Stimulated activated CD4-positive, alpha-beta T cell treated with anti-CD3 and anti-CD28 coated beads, Interleukin-12 subunit alpha, Interleukin-12 subunit beta, amount 100 ng/mL, for 48 hours (primary cell): ENCODE measurements at regions not wholly inside any gene's neighbourhood (a gene's known extent, or its start where the extent isn't known, plus 50 kb on each side); places are given as distances from the start of the nearest gene placed in this dataset.
"Not testable (repeated sequence)": the region's sequence is repeated elsewhere in the genome, so short reads cannot be mapped to it uniquely, and the experiment has no call there.

Experiments used
- DNase-seq, 3 donors: peaks; one replicate each; pipeline ENCODE4 v3.0.0-alpha.2; 2020; ENCODE audit warnings: low read depth in 2 of 3, low spot score in 1 of 3

DNA sequence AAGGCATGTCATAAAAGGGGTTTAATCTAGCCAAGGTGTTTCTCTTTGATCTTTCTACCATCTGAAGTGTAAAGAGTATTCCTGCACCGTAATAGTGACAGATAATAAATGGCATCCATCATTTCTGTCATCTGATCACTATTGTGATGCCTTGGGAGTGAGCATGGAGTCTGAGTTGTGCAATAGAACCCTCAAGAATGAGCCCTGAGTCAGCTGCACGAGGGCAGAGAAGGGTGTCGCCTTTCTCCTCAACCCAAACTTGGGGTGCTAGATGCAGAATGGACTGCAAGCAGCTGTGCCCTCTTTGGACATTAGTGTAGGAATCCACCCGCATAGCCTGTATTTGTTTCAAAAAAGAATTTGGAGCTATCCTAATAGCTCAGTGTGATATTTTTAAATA lies 115.2 kb downstream of the ZNF37A start:
- no peak for DNase-seq

DNA sequence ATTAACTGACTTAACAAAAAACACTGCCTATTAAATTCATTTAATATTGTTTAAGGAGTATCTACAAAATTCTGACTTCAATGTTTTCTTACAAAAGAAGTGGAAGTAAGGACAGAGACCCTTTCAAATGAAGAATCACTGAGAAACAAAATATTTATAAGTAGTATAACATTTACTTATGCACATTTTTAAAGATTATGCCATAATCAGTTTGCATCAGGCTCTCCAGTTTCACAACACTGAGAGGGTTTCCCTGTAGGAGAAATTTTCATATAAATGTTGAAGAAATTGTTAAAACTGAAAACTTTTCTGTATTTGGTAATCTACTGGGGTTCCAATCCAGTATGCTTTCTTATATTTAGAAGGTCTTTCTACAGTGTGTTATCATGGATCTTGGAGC lies 115.6 kb downstream of the ZNF37A start:
- not testable (repeated sequence) for DNase-seq

DNA sequence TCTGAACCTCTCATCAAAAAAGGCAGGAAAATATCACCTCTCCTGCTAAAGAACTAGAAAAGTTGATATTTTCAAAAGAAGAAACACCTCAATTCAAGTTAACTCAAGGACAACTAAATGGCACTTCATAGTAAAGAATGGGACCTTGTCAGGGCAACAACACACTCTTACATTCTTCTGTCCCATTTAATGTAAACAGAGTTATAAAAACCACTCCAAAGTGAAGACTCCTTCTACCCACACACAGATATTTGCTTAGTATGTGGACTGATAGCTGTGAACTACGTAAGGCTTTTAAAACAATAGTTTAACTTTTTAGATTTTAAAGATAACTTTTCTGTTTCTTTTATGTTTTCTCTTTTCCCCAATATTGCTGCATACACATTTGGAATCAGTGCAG lies 118.3 kb downstream of the ZNF37A start:
- no peak for DNase-seq

DNA sequence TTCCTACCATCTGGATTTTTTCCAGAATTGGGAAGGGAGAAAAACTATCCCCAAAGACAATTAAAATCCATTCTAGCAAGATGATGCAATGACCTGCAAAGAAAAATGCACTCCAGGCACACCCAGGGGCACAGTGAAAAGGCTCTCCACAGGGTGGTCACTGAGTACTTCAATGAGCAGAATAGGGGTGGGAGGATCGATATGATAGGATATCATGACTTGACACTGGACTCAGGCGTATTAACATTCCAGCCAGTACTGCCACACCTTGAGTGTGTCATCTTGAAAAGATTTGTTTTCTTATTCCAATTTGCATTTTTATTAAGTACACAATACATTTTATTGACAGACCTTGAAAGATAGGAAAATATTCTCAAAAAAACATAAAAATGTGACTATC lies 132.2 kb downstream of the ZNF37A start:
- DNase-seq: no peak

DNA sequence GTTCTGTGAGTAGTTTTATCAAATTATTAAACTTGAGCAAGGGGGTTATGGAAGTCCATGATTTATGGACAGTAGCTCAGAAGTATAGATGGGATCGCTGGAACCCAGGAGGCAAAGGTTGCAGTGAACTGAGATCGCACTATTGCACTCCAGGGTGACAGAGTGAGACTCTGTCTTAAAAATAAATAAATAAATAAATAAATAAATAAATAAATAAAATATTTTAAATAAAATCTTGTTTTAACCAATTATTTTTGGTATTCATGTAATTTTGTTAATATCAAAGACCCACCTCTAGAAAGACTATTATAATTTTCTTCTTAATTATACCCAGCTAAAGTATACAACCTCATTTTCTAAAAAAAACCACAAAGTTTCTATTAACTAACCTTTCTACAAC lies 134.3 kb downstream of the ZNF37A start:
- DNase-seq: no peak

DNA sequence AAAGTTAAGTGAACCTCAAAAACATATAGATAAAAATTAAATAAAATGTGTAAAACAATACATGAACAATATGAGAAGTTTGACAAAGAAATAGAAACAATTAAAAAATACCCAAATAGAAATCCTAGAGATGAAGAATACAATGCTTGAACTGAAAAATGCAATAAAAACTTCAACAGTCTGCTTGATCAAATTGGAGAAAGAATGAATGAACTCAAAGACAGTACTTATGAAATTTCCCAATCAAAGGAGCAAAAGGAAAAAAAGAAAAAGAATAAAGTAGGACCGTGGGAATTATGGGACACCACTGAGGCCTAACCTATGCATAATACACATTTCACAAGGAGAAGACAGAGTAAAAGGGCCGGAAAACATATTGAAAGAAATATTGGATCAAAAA lies 144.3 kb downstream of the ZNF37A start:
- DNase-seq: not testable (repeated sequence)

DNA sequence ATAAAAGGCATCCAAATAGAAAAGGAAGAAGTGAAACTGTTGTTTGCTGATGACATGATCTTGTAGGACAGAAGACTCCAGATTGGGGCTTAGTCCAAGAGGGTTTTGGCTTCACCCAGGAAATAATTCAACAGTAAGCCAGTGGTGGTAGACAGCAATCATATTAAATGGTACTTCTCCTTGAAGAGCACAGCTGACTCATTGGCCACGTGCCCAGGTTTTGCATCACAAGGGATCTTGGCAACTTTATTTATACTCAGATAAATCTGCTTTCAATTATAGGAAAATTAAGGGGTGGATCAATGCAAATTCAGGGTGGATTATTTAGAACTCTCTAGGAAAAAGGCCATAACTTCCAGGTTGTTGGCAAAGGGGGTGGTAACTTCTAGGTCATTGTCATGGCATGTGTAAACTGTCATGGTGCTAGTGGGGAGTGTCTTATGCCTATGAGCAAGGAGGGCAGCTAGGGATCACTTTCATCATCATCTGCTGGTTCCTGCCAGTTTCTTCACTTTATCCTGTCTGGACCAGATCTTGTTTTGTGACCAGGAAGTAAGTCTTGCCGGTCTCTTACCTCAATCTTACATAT lies 148.0 kb downstream of the ZNF37A start:
- not testable (repeated sequence) for DNase-seq

DNA sequence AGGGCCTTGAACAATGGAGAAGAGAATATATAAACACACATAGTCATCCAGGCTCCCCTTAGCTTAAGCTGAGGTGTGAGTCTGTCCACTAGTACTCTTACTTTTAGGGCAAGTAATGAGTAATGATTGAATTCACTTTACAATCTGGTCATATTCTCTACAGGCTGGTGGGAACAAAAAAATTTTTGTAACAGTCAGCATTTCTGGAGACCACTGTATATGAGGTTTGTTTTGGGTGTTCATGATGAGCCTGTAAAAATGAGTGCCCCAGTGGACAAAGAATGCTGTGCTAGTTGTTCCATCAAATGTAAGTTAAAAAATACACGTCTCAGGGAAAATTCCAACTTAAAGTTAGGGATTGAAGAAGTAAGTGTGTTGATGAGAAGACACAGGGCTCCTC lies 154.0 kb downstream of the ZNF37A start:
- not testable (repeated sequence) for DNase-seq

DNA sequence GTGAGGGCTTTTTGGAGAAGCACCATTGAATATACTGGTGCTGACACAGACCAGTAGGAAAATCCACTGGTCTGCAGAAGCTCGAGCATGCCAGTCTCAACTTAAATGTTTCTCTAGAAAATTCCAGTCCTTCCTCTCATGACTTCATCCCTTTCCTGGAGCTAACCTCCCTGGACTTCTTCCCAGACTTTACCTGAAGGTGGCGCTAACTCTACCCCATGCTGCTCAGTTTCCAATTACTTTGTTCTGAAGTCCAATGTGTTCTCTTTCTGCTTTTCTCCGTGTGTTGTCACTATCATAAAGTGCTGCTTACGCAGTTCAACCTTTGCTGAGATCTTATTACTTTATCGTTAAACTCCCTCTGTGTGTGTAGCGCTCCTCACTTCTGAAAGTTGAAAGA lies 158.4 kb downstream of the ZNF37A start:
- not testable (repeated sequence) for DNase-seq

DNA sequence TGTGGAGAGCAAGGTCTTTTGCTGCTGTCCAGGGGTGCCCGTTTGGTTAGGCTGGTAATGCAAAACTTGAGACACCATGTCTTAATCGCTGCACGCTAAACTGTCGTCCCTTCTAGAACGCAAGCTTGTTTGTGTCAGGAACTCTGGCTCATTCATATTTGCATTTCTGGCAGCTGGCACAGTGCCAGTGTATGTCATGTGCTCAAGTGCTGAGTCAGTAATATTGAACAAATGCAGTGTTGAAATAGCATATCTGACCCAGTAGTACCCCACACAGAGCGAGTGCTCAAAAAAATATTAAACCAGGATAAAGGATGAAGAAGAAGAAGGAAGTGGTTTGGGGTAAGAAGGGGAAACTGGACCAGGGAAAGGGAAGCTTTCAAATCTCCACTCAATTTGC lies 173.4 kb downstream of the ZNF37A start:
- DNase-seq: not testable (repeated sequence)

DNA sequence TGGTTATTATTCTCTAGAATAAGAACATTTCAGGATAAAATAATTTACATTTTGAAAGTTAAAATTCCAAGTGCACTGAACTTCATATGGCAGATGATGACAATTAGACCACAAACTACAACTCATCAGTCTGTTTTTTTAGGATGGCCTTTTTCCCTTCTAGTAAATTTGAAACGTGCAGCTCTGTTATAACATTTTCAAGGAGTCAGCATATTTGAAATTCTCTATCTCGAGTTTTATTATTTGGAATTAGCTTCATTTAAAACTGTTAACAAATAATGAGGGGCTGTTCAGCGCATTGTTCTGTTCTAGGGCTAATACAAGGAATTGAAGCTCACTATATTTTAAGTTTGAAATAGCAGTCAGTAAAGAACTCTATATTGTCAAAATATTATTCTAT lies 176.9 kb downstream of the ZNF37A start:
- DNase-seq: not testable (repeated sequence)

DNA sequence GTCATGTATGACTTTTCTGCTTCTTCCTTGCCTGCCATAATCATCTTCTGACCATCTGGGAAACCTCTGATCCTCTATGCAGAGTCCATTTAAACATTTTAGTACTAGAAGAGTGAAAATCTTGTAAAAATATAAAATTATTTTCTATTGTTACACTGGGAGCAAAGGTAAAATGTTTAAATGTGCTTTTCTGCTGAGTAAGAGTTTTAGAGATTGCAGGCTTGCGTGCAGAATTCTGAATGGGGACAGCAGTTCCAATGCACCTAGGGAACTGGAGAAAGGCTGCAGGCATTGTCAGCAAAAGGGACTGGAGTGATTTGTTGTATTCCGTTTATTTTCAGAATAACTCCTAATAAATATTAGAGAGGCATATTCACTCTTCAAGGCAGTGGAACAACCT lies 180.7 kb downstream of the ZNF37A start:
- DNase-seq: not testable (repeated sequence)

DNA sequence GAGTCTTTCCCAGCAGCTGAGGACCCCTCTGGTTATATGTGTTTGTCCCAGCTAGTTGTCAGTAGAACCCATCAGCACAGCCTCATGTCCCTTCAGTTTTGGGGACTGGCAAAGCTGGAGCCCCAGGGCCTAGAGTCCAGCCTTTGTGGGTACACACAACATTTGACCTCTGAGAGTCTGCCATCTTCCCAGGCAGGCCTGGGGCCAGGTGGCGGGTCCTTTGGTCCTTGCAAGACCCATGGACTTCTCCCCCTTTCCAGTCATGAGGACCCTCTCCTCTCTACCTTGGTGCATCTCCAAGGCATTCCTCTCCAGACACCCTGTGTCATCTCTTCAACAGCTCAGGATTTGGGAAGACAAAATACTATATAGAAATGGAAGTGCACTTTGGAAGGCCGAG lies 198.4 kb downstream of the ZNF37A start:
- not testable (repeated sequence) for DNase-seq

DNA sequence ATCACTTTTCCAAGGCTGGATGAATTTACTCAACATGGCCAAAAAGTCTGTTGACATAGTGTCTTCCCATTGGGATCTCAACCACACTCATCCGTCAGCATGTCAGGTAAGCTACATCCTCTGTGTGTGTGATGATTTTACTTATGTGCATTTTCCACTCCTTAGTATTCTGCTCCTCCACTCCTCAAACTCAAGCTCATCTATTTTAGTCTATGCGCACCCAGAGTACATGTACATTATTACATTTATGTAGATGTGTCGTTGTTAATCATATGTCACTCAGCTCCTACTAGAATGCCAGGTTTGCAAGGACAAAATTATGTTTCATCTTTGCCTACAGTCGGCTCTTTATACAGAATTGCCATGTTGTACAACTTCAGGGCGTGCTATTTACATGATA lies 216.0 kb downstream of the ZNF37A start:
- not testable (repeated sequence) for DNase-seq

DNA sequence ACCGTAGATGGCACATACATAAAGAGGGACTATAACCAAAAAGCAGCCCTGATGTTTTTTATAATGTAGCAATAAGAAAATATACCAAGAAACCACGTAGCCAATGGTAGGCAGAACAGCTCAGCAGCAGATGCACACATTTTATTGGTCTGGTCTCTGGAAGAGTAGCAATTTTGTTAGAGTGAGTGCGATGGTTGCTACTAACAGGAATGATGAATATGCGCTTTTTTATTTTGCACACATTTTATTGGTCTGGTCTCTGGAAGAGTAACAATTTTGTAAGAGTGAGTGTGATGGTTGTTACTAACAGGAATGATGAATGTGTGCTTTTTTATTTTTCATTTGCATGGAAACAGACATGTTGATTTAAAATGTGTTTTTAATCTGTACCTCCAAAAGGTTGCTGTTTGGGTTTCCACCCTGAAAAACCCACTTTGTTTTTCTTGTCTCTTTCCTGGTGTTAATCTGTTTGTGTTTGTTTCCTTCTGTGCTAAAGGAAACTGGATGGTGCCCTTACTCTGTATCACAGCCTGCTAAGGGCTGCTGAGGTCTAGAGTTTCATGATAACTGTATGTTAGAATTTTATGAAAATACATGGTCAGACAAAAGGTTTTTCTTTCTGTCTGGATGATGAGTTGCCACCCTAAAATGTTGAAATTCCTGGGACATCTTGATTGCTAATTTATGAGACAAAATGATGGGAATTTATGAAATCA lies 221.1 kb downstream of the ZNF37A start:
- not testable (repeated sequence) for DNase-seq

DNA sequence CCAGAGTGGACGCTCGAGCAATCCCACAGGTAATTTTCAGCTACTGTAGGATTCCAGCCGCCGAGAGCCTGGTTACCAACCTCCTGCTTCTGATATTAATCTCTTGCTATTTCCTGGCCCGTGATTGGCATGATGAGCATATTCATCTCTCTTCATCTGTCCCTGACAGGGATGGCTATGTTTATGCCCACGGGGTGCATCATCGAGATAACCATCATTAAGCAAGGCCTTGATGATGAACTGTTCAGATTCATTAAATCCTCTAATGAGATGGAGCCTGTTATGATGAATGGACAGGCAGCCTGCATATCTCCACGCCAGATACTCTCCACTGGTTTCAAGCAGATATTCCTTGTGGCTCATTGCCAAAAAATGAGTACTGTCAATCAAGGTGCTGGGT lies 227.3 kb downstream of the ZNF37A start:
- DNase-seq: not testable (repeated sequence)

DNA sequence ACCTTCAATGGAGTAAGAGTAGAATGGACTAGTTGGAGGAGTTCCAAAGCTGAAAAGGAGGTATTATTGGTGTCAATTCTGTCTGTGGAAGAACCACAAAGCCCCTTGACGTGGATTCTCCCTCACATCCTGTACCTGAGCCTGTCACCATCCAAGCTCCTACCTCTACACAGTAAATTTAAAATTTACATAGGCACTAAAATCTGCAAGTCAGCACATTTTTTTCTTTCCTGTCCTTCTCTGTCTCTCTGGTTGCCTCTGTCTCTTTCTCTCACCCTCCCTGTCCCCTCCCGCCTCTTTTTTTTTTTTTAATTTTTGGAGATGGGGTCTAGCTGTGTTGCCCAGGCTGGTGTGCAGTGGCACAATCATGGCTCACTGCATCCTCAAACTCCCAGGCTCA lies 236.2 kb downstream of the ZNF37A start:
- DNase-seq: not testable (repeated sequence)

DNA sequence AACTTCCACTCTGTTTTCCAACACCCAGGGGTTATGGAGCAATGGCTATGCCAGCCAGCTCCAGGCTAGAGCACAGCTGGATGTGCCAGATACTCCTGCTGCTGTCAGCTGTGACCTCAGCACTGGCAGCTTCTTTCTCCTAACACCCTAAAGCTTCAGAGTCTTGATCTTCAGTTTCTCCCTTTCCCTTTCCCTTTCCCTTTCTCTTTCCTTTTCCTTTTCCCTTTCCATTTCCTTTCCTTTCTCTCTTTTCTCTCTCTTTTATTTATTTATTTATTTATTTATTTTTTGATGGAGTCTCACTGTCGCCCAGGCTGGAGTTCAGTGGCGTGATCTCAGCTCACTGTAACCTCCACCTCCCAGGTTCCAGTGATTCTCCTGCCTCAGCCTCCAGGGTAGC lies 237.0 kb downstream of the ZNF37A start:
- DNase-seq: not testable (repeated sequence)

DNA sequence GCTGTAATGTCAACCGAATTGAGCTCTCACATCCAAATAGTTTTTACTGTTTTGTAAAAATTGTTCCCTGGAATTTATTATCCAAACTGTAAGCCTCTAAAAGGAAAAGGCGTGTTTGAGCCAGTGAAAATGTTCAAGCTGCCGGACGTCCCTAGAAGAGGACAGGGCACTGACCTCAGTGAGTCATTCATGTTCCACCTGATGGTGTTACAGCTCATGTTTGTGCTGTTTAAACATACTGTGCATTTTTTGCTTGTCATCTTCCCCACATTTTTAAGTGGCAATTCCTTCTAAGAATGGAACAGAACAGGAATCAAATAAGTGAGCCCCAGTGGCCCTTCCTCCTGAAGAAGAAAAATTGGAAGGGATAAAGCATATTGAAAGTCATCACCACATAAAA lies 239.6 kb downstream of the ZNF37A start:
- not testable (repeated sequence) for DNase-seq

DNA sequence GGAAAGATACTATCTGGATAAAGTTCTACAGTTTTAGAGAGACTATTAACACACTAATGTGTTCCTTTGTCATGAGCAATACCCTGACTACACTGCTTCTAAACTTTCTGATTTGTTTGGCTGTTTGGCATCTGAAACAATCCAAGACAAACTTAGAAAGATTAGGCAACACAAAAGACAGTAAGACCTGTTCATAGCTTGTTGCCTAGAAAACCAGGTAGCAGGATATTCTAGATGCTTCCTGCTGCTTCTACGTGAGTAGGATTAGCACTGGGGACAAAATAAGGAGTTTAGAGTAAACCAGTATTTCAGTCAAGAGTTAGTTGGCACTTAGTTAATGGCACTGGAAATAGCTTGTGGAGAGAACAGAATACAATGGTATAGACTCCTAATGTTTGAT lies 256.5 kb downstream of the ZNF37A start:
- DNase-seq: not testable (repeated sequence)

DNA sequence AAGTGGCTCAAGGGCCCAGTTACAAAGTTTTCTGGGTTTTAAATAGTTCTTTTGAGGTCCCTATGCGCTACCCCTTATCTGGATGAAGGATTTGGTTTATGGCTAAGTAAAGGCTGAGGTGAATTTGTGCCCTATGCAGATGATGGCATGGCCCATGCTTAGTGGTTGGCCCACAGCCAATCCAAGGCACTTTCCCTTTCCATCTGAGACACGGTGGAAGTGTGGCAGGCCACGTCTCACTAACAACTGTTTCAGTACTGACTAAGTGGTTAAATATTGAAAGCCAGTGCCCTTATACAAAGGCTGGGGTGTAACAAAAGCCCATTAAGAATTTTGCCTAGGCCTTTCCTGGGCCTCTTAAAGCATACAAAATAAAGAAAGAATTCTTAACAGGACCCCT lies 260.3 kb downstream of the ZNF37A start:
- DNase-seq: not testable (repeated sequence)

DNA sequence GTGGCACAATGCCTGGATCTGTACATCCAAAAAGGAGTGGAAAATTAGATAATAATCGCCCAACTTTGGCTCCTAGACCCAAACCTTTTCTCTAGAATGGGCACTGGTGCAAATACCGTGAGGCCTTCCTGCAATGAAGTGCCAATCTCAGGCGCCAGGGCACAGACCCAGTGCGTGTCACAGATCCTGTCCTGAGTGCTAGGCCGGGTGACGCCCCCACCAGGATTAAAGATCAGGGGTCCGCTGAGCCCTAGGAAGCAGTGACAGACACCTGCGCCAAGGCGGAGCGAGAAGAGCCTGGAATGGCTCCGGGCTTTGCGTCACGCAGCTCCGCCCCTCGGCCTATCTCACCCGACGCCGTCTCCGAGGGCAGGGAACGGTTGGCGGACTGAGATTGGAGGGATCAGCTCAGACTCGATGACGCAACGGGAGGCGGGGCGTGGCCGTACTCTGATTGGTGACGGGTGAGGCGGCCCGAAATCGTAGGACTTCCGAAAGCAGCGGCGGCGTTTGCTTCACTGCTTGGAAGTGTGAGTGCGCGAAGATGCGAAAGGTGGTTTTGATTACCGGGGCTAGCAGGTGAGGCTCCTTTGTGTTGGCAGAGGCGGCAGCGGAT lies 261.9 kb downstream of the ZNF37A start:
- DNase-seq: peak; percentile 56 to 64 (median 60)
